K562 (cell line): ENCODE measurements at regions not wholly inside any gene's neighbourhood (a gene's known extent, or its start where the extent isn't known, plus 50 kb on each side); places are given as distances from the start of the nearest gene placed in this dataset.

Experiments
- ASH1L ChIP-seq: fragments of 450-650 bp; IDR thresholded peaks from 2 replicates; pipeline ENCODE4 v1.6.1; 2018; ENCODE audit warnings: borderline replicate concordance, mild to moderate bottlenecking, low read depth; ENCODE audit not compliant: partially characterized antibody
- BACH1 ChIP-seq: fragments of 200-800 bp; sonication (Bioruptor generic); IDR thresholded peaks from 2 replicates; pipeline ENCODE4 v1.6.1; 2016; ENCODE audit warnings: missing genetic modification characterization, missing compliant biosample characterization
- BCL6 ChIP-seq: fragments of 250-450 bp; sonication (Bioruptor Pico); IDR thresholded peaks from 2 replicates; pipeline ENCODE4 v1.4.0; 2020
- CXXC5 ChIP-seq: fragments of 250-450 bp; sonication (Bioruptor Pico); IDR thresholded peaks from 2 replicates; pipeline ENCODE4 v1.8.0; 2022; ENCODE audit warnings: inconsistent platforms, mild to moderate bottlenecking, moderate library complexity
- E2F3 ChIP-seq: fragments of 250-450 bp; sonication (Bioruptor Pico); IDR thresholded peaks from 2 replicates; pipeline ENCODE4 v1.4.0; 2020; ENCODE audit warnings: mild to moderate bottlenecking
- ERF ChIP-seq: fragments of 450-650 bp; formaldehyde crosslinking; IDR thresholded peaks from 2 replicates; pipeline ENCODE4 v1.4.0; 2020; ENCODE audit warnings: mild to moderate bottlenecking, mixed read lengths
- KAT7 ChIP-seq: sonication (generic); formaldehyde crosslinking; IDR thresholded peaks from 2 replicates; pipeline ENCODE4 v1.8.0; 2022; ENCODE audit warnings: missing genetic modification reagents, mild to moderate bottlenecking, borderline replicate concordance
- KLF16 ChIP-seq: IDR thresholded peaks from 2 replicates; pipeline ENCODE4 v1.6.1; 2016; ENCODE audit warnings: antibody characterized with exemption
- MYBL2 ChIP-seq, 2 experiments: fragments of 450-650 bp in 1 of 2; sonication (generic) in 1 of 2; formaldehyde crosslinking in 1 of 2; IDR thresholded peaks; 2 replicates each; pipeline versions ENCODE4 v1.6.1 to v1.8.1; 2017 to 2022; ENCODE audit warnings: borderline replicate concordance in 1 of 2, inconsistent platforms in 1 of 2, low read depth in 1 of 2, mild to moderate bottlenecking in 1 of 2, missing genetic modification reagents in 1 of 2, moderate library complexity in 1 of 2
- RFX5 ChIP-seq: IDR thresholded peaks from 2 replicates; pipeline ENCODE4 v1.6.1; 2011; ENCODE audit warnings: low read depth, mild to moderate bottlenecking, improper control_type of control experiment, low read length
- SETDB1 ChIP-seq: IDR thresholded peaks from one replicate; pipeline ENCODE4 v1.6.1; 2012; ENCODE audit warnings: low read length, control low read depth, inconsistent platforms
- TCF7L2 ChIP-seq: fragments of 150-350 bp; IDR thresholded peaks from 2 replicates; pipeline ENCODE4 v1.6.1; 2016; ENCODE audit warnings: low read depth, mild to moderate bottlenecking, low read length, moderate library complexity
- ZFP36 ChIP-seq: fragments of 150-350 bp; IDR thresholded peaks from 2 replicates; pipeline ENCODE4 v1.6.1; 2018; ENCODE audit warnings: low read length, low read depth; ENCODE audit not compliant: partially characterized antibody
- ZNF133 ChIP-seq: fragments of 250-450 bp; sonication (Bioruptor Pico); IDR thresholded peaks from 2 replicates; pipeline ENCODE4 v1.4.0; 2020; ENCODE audit warnings: mild to moderate bottlenecking
- ZNF175 ChIP-seq: fragments of 200-800 bp; sonication (Bioruptor generic); IDR thresholded peaks from 2 replicates; pipeline ENCODE4 v1.6.1; 2016; ENCODE audit warnings: low read depth, mild to moderate bottlenecking, missing genetic modification characterization, missing compliant biosample characterization
- ZNF408 ChIP-seq: fragments of 250-450 bp; sonication (Bioruptor Pico); IDR thresholded peaks from 2 replicates; pipeline ENCODE4 v1.4.0; 2020; ENCODE audit warnings: low read depth, mild to moderate bottlenecking, moderate library complexity
- ZNF561 ChIP-seq: fragments of 450-650 bp; formaldehyde crosslinking; conservative IDR thresholded peaks from 2 replicates; pipeline ENCODE4 v1.4.0; 2020; ENCODE audit warnings: mild to moderate bottlenecking, moderate library complexity
- TF ChIP-seq, protein P1 (sequence below): fragments of 250-450 bp; sonication (Bioruptor Pico); IDR thresholded peaks from 2 replicates; pipeline ENCODE4 v1.4.0; 2020; ENCODE audit warnings: mild to moderate bottlenecking
- TF ChIP-seq, protein P2 (sequence below): fragments of 250-450 bp; sonication (Bioruptor Pico); IDR thresholded peaks from 2 replicates; pipeline ENCODE4 v1.5.0; 2021
- TF ChIP-seq, protein P3 (sequence below), 2 experiments: IDR thresholded peaks; 2 replicates each; pipeline ENCODE4 v1.6.1; 2011; ENCODE audit warnings: borderline replicate concordance in 1 of 2, control low read depth in 1 of 2, low read depth in 1 of 2, low read length in 1 of 2, mild to moderate bottlenecking in 1 of 2, mixed read lengths in 1 of 2, moderate library complexity in 1 of 2; ENCODE audit not compliant: insufficient read depth in 1 of 2, insufficient read length in 1 of 2, poor library complexity in 1 of 2, severe bottlenecking in 1 of 2; ENCODE audit errors: extremely low read depth in 1 of 2
- TF ChIP-seq, protein P4 (sequence below): sonication (generic); formaldehyde crosslinking; IDR thresholded peaks from 2 replicates; pipeline ENCODE4 v1.8.0; 2022; ENCODE audit warnings: missing genetic modification reagents, mild to moderate bottlenecking, borderline replicate concordance
- TF ChIP-seq, protein P5 (sequence below): fragments of 450-650 bp; formaldehyde crosslinking; IDR thresholded peaks from 2 replicates; pipeline ENCODE4 v1.4.0; 2020; ENCODE audit warnings: mild to moderate bottlenecking, mixed read lengths

DNA sequence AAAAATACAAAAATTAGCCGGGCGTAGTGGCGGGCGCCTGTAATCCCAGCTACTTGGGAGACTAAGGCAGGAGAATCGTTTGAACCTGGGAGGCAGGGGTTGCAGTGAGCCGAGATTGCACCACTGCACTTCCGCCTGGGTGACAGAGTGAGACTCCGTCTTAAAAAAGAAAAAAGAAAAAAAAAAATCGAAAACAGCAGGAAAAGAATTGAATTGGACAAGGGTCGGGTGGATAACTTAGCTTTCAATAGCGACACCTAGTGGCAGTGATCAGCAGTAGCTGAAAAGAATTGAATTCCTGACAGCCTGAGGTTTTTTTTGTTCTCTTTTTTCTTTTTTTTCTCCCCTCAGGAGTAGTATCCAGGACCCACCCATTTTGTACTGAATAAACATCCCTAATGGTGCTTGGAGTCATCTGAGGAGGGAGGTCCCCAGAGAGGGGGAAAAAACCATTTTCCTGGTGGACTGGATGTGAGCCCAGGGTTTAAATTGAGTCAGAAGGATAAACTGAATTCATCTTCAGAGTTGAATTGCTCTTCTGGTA, 55.1 kb downstream of the CYCS start (continued):
- TF ChIP-seq KAT7 (CRISPR knock-in tag): no peak
- TF ChIP-seq, protein P1, sequence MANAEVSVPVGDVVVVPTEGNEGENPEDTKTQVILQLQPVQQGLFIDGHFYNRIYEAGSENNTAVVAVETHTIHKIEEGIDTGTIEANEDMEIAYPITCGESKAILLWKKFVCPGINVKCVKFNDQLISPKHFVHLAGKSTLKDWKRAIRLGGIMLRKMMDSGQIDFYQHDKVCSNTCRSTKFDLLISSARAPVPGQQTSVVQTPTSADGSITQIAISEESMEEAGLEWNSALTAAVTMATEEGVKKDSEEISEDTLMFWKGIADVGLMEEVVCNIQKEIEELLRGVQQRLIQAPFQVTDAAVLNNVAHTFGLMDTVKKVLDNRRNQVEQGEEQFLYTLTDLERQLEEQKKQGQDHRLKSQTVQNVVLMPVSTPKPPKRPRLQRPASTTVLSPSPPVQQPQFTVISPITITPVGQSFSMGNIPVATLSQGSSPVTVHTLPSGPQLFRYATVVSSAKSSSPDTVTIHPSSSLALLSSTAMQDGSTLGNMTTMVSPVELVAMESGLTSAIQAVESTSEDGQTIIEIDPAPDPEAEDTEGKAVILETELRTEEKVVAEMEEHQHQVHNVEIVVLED: no peak
- TF ChIP-seq CXXC5 (CRISPR knock-in tag): no peak
- TF ChIP-seq ZNF408 (CRISPR knock-in tag): no peak
- TF ChIP-seq, protein P2, sequence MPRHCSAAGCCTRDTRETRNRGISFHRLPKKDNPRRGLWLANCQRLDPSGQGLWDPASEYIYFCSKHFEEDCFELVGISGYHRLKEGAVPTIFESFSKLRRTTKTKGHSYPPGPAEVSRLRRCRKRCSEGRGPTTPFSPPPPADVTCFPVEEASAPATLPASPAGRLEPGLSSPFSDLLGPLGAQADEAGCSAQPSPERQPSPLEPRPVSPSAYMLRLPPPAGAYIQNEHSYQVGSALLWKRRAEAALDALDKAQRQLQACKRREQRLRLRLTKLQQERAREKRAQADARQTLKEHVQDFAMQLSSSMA: no peak
- TF ChIP-seq, protein P3, sequence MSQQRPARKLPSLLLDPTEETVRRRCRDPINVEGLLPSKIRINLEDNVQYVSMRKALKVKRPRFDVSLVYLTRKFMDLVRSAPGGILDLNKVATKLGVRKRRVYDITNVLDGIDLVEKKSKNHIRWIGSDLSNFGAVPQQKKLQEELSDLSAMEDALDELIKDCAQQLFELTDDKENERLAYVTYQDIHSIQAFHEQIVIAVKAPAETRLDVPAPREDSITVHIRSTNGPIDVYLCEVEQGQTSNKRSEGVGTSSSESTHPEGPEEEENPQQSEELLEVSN (IDR thresholded peaks at IDR 0.05; ENCODE audit: borderline replicate concordance in 1 of 2, extremely low read depth in 1 of 2, insufficient read depth in 1 of 2, insufficient read length in 1 of 2, low read depth in 1 of 2, low read length in 1 of 2, poor library complexity in 1 of 2, severe bottlenecking in 1 of 2): no peak
- TF ChIP-seq BACH1 (tag): no peak
- 0 out of 2 replicates have a peak, but pooled peaks have one; percentile 48 for TF ChIP-seq KLF16
- TF ChIP-seq E2F3 (CRISPR knock-in tag): no peak
- TF ChIP-seq ZNF133 (CRISPR knock-in tag): no peak
- no peak for TF ChIP-seq ZNF561 (CRISPR knock-in tag)
- TF ChIP-seq, protein P4, sequence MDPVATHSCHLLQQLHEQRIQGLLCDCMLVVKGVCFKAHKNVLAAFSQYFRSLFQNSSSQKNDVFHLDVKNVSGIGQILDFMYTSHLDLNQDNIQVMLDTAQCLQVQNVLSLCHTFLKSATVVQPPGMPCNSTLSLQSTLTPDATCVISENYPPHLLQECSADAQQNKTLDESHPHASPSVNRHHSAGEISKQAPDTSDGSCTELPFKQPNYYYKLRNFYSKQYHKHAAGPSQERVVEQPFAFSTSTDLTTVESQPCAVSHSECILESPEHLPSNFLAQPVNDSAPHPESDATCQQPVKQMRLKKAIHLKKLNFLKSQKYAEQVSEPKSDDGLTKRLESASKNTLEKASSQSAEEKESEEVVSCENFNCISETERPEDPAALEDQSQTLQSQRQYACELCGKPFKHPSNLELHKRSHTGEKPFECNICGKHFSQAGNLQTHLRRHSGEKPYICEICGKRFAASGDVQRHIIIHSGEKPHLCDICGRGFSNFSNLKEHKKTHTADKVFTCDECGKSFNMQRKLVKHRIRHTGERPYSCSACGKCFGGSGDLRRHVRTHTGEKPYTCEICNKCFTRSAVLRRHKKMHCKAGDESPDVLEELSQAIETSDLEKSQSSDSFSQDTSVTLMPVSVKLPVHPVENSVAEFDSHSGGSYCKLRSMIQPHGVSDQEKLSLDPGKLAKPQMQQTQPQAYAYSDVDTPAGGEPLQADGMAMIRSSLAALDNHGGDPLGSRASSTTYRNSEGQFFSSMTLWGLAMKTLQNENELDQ: no peak
- no peak for TF ChIP-seq SETDB1
- no peak for TF ChIP-seq ZFP36
- TF ChIP-seq RFX5: no peak
- TF ChIP-seq ERF (CRISPR knock-in tag): no peak
- TF ChIP-seq ASH1L: no peak
- no peak for TF ChIP-seq ZNF175 (CRISPR knock-in tag)
- TF ChIP-seq TCF7L2: no peak
- no peak for TF ChIP-seq BCL6 (CRISPR knock-in tag)
- TF ChIP-seq, protein P5, sequence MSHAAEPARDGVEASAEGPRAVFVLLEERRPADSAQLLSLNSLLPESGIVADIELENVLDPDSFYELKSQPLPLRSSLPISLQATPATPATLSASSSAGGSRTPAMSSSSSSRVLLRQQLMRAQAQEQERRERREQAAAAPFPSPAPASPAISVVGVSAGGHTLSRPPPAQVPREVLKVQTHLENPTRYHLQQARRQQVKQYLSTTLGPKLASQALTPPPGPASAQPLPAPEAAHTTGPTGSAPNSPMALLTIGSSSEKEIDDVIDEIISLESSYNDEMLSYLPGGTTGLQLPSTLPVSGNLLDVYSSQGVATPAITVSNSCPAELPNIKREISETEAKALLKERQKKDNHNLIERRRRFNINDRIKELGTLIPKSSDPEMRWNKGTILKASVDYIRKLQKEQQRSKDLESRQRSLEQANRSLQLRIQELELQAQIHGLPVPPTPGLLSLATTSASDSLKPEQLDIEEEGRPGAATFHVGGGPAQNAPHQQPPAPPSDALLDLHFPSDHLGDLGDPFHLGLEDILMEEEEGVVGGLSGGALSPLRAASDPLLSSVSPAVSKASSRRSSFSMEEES (CRISPR knock-in tag): no peak
- TF ChIP-seq MYBL2 (IDR thresholded peaks at IDR 0.05; ENCODE audit: low read depth): no peak
- TF ChIP-seq MYBL2 (CRISPR knock-in tag; IDR thresholded peaks at IDR 0.05; ENCODE audit: borderline replicate concordance): no peak
